ENCODE measurements at regions not wholly inside any gene's neighbourhood (a gene's known extent, or its start where the extent isn't known, plus 50 kb on each side); places are given as distances from the start of the nearest gene placed in this dataset.

DNA sequence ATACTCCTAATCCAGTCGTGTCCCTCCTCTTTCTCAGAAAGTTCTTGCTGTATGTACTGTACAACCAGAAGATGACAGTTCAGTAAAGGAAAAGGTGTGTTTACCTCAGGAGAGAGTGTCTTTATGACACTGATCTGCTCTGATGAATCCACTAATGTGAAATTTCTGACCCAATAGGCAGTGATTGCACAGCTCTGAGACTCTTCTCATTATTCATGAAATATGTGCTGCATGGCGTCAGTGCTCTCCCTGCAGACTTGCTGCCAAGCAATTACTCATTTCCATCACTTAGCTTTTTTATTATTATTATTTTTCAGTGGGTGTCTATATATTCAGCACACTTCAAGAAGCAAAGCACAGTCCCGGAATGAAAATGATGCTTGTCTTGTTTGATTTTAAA, 389.0 kb downstream of the RASEF start:
- no peak for DNase-seq

DNA sequence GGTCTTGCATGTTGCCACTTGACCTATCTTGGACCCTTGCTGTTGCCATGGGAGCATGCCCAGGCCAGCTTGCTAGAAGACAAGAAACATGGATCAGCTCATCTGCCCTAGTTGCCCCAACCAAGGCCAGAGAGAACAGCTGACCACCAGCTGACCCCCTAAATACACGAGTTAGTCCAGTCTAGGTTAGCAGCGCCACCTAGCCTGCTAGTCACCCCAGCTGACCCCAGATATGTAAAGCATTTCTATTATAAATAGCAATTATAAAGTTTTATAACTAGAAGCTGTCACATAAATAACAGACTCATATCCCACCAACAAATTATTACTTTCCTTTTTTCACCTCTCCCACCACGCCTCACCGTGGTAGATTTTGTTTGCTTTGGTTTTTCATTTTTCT, 387.8 kb downstream of the RASEF start:
- no peak for DNase-seq

DNA sequence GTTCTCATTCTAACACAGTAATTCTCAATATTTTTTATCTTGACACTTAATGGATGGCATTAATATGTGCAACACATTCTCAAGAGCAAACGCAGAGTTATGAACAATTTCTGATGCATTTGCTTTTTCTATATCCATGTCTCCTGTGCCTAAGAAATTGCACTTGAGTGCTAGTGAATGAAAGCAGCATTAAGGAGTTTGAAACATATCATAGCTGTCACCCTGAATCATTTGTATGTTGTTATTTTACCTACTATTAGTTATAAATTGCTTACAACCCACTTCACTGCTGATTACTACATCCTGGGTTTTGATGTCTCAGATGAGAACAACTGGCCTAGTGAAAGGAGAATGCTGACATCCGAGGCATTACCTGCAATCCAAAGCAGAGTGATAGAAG, 387.3 kb downstream of the RASEF start:
- DNase-seq: no peak

DNA sequence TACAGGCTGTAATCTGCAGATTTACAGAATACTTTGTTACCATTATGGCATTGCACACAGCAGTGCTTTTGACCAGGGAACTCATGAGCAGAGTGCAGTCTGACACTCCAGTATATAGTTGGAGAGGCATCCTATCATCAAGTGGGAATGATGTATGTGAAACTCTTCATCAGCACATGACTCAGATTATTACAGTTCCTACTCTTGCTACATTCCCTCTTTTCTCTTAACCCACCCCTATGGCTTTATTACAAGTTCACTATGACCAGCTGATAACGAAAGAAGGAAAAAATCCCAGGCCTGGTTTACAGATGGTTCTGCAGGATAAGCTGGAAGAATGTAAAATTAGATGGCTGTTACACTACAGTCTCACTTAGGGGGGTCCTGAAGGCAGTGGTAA, 385.9 kb downstream of the RASEF start:
- no peak for DNase-seq

DNA sequence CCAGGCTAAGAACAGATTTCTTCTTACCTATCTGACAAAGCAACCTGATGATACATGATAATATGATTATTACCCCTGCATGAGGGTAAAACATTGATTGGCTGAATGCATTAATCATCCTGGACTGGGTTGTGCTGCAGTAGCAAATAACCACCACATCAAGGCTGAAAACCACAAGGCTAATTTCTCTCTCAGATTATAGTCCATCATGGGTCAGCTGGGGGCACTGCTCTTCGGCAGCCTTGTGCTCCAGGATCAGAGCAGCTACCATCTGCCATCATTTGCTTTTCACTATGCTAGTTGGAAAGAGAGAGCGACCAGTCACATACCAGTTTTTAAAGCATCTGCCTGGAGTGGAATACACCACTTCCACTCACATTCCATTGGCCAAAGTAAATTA, 383.5 kb downstream of the RASEF start:
- peak; percentile 51 for DNase-seq

DNA sequence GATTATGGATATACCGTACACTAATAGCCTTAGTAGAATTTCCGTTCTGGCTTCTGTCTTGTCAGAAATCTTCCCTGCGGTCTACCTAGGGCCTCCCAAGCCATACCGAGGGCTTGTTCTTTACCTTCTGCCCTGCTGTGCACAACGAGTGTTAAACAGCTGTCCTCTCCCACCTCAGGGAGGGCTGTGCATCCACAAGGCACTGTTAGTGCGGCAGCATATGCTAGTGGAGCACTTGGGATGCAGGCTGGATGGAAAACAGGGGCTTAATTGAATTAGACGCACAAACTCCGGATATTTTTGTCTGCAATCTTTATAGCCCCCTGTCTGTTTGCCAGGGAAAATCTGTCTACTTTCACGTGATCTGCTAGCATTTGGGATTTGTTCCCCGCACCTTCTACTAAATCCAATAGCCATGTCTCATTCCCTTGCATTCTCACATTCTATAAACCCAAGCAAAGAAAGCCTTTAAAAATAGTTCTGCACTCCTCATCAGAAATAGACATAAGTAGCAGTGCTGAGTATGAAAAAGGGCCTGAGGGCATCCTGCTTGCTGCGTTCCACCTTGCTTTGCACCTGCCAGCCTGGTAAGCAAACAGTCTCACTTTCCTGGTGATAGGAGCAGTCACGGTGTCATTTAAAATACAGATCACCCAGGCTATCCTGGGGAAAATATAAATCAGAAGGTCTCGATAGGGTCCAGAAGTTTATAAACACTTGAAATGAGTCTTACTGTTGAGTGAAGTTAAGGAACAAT, 382.6 kb downstream of the RASEF start:
- peak; percentile 71 for DNase-seq

DNA sequence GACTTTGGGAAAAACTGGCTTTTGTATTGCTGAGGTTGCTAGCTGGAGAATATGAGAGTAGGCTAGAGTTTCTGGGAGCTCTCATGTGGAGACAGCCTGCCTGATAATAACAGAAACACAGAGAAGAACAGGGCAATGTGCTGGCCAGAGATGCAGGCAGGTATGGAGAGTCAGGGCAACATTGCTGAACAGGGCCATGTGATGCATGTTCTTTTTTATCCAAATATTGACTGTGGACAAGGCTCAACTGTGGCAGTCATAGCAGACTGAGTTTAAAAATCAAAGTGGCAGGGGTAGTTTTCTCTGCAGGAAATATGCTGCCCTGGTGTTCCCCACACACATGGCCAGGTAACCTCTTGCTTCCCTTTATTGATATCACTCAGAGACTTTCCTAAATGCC, 381.1 kb downstream of the RASEF start:
- peak; percentile 3 for DNase-seq

DNA sequence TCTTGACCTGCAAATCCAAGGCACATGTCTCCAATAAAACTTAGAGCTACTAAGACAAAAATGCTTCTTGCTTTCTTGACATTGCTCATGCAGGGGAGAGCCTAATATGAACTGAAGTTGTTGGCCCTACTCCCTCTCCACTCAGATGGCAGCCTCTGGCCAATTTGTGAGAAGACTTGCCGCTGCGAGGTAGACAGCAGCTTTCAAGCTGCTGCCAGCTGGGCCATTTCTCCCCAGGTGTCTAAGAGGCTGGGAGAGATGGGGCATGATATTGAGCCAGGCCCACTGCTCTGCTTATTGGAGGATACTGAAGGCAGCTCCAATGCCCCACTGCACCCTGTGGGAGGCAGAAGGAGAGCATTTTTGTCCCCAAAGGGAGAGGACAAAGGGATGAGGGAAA, 380.5 kb downstream of the RASEF start:
- peak; percentile 52 for DNase-seq

DNA sequence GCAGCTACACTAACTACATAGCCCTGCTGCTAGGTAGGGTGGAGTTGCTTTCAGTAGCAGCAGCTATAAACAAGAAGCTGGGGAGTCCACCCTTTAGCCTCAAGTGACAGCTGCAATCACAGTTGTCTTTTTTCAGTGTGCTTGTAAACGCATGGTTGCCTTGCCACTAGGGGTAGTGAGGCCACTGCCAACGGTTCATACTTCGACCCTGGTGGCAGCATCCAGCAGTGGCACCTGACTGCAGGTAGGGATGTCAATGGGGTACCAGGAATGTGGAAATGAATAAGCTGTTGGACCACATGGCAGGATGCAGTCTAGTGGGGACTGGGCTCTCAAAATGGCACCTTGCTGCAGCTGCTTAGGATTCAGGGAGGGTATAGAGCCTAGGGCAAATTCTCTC, 367.2 kb downstream of the RASEF start:
- DNase-seq: no peak

DNA sequence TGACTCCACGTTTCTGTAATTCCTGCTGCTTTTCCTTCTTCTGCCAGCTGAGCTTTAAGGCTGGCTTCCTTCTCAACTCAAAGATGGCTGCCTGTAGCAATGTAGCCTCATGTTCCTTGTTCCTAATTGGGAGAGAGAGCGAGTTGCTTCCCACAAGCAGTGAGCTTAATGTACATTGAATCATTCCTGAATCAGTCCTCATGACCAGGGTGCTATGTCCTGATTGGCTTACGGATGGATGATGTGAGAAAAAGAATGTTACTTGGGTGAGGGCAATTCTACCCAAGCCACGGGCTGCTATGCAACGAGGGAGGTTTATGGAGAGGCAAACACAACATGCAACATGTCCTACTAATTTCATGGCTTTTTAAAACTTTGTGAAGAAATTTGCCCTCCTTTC, 356.2 kb downstream of the RASEF start:
- DNase-seq: no peak

DNA sequence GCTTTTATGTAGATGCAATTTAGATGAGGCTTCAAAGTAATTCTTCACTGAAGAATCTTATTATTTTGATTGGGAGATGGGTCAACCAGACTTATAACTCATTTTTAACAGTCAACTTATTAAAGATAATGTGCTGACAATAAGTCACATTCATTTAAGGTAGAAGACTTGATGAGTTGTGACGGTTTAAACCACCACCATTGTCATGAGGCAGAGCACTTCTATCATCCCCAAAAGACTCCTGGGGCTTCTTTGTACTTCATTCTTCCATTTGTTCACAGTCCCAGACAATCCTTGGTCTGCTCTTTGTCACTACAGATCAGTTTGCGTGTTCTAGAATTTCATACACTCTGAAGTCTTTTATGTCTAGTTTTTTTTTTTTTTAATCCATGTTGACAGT, 346.1 kb downstream of the RASEF start:
- DNase-seq: no peak

DNA sequence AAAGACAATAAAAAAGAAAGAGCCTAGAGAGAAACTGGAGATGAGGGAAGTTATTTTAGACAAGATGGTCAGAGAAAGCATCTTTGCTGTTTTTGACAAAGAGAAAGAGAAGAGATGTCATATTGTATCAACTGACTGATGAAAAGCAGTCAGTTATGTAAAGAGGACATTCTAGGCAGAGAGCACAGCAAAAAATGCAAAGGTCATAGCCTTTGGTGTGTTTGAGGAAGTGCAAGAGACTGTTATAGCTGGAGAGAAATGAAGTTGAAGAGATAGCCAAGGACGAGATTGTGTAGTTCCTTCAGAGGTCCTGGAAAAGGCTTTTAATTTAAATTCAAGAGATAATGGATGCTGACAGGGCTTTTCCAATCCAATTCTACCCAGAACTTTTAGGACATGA, 342.4 kb downstream of the RASEF start:
- no peak for DNase-seq

DNA sequence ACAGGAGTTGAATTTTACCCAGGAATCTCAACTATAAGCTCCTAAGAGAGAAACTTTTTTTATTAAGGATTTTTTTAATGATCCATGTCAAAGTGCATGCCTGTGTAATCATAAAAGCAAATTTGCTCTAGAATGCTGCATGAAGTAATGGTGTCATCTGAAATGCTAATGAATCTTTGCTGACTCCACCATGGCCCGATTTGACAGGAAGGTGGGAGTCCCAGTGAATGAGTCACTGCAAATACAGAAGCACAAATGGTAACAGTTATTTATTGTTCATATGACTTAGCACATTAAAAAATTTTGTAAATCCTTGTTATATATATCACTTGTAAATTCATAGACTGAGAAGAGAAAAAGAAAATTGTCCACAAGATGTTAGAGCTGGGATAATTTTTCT, 341.3 kb downstream of the RASEF start:
- DNase-seq: no peak

DNA sequence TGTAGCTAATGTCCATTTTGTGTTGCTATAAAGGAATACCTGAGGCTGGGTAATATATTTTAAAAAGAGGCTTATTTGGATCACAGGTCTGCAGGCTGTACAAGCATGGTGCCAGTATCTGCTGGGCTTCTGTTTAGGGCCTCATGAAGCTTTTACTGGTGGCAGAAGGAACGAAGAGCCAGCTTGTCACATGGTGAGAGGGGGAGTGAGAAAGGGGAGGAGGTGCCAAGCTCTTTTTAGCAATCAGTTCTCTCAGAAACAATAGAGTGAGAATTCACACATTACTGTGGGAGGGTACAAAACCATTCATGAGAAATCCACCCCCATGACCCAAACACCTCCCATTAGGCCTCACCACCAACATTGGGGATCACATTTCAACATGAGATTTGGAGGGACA, 340.9 kb downstream of the RASEF start:
- DNase-seq: no peak

DNA sequence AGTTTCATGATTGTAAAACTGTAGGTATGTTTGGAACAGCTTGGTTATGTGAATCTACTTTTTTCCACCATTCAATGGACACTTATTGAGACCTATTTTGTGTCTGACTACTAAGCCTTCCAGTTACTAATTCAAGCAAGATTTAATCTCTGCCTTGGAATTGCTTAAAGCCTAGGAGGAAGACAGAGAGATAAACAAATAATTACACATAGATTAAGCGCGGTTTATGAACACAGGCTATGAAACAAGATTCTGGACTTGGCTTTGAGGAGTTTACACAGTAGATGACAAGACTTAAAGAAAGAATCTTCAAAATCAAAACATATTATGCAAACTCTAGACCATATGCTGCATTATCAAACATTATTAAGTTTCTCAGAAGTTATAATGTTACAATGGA, 340.4 kb downstream of the RASEF start:
- DNase-seq: no peak

DNA sequence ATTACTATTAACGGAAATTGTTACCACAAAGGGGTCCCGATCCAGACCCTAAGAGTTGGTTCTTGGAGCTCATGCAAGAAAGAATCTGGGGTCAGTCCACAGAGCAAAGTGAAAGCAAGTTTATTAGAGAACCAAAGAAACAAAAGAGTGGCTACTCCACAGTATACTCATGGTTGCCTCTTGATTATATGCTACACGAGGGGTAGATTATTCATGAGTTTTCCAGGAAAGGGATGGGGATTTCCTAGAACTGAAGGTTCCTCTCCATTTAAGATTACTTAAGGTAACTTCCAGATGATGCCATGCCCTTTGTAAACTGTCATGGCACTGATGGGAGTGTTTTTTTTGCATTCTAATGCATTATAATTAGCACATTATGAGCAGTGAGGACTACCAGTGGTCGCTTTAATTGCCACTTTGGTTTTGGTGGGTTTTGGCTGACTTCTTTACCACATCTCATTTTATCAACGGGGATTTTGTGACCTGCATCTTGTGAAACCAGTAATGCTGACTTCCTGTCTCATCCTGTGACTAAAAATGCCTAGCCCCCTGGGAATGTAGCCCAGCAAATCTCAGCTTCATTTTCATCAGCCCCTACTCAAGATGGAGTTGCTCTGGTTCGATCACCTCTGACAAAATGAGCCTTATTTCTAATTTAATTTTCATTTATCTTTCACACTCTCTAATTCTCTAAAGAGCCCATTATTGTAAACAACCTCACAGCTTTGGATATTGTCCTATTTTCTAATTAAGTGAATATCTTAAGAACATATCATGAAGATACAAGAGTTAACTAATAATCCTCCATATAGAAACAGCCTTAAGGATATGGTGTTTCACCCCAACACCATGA, 336.3 kb downstream of the RASEF start:
- no peak for DNase-seq

DNA sequence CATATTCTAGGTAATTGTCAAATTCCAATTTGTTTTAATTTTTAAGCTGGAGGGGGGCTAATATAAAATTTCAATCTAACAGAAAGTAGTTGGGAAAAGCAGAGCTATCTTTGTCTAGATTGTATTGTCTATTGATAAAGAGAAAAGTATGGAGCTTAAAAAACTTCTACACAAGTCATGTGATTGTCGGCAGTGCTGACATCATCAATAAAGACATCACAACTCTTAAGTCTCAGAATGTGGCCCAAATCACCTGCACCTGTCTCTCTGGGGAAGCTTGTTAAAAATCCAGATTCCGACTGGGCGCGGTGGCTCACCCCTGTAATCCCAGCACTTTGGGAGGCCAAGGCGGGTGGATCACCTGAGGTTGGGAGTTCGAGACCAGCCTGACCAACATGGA, 333.8 kb downstream of the RASEF start:
- DNase-seq: no peak

DNA sequence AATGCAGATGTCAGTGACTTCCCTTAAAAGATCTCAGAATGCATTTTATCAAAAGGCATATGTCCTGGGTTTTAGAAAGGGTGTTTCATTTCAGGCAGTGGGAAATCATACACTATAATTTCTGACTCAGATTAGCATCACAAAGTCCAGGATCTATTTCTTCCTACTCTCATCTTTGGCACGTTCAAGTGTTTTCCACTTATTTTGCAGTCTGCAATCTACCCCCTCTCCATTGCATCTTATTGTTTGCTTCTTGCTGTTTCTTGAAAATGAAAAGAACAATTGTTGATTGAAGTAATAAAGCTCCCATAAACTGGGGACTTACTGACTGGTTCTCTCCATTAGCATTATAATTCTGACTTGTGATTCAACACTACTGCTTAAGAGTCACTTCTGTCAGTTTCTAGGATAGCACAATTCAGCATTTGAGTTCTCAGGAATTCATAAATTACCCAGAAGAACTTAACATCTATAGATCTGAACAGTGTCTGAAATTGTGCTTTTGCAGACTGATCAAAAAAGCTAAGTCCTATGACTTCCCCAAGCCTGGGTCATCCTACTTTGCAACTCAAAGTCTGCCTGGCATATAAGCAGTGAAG, 332.9 kb downstream of the RASEF start:
- DNase-seq: no peak

DNA sequence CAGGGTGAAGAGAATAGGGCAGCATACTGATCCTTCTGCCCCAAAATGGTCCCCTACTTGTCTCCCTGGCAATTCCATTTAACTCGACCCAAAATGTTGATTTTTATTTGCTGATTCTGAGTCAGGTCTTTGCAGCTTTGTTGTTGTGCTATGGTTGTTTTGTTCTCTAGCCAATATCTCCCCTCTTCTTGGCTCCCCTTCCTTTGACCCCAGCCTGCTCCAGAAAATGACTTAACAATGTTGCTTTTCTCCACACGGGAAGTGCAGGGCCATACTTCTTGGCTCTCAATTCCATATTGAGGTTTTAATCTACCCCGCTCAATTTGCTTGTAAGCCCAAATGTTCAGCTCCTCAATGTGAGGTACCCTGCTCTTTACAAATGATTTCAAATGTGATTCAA, 330.0 kb downstream of the RASEF start:
- no peak for DNase-seq

DNA sequence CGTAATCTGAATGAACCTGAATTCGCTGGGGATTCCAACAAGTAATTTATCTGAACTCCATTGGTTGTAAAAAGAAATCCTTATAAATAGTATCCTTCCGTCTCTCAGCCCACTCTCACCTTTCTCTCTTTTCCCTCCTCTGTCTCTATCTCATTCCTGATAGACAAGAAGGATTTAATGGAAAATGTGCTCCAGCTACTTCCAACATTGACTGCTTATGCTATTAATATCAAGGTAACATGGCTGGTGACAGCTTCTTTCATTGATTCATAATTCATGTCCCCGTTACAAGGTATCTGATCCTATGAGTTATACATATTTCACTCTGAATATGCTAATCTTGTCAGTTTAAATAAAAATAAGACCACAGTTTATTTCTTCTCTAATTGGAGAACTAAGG, 326.8 kb downstream of the RASEF start:
- DNase-seq: no peak

DNA sequence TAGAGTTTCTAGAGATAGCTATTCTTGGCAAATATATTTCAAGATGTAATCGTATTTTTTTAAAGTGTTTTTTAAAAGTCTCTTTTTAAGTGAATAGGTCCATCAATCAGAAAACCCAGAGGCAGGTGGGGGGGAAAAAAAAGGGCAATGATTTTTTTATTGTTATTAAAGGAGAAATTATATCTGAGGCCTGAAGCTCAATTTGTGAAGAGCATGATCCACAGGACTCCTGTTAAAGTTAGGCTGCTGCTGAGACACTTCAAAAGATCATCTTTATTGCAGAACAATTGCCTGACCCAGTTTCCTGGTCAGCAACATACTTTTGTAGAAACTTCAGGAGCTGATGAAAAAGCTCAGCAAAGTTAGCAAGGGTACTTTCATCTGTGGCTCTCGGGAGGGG, 326.2 kb downstream of the RASEF start:
- no peak for DNase-seq

DNA sequence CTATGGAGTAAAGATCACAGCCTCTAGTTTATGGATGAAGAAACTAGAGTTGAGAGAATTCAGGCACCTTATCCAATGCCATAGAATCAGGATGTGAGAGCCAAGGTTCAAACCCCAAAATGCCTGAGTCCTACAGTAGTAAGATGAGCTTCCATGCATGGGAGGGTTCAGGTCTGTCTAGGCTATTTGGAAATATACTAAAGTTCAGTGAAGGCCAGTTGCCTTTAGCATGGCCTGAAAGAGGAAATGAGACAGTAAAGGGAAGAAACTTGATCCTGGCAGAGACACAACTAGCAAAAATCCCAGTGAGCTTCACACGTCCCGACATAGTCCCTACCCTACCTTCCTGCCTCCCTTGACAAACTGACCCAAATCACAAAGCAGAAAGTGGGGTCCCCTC, 317.0 kb downstream of the RASEF start:
- DNase-seq: no peak

DNA sequence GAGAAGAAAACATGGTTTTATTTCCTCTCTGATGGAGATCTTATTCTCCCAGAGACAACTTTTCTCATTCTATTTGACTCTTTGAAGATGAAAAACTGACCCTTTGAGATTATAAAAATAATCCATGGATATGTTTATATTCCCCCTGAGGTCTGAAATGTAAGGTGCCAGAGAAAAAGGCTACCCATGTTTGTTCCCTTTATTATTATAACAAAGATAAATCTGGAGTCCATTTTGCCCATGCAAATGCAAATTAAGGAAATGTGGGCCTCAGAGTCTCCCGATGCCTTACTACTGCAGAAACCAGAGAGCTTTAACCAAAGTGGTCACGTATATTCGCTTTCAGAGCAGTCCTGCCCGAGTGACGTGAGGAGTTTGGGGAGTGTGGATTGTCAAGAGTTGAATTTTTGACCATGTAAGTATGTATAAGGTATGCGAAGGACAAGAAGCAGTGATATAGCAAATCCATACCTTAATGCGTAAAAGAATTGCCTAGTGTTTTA, 312.5 kb downstream of the RASEF start:
- DNase-seq: no peak

DNA sequence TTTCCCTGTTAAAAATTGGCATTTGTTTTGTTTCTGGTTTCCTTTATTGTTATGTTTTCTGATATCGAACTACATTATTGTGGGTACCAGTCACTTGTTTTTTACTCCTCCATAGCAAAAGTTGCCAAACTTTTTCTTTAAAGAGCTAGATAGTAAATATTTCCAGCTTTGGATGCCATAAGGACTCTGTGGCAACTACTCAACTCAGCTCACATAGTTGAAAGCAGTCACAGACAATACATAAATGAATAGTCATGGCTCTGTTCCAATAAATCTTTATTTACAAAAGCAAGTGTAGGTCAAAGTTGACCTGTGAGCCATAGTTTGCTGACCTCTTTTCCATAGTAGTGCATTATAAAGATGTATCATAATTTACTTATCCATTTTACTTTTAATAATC, 305.0 kb downstream of the RASEF start:
- DNase-seq: no peak

Measured in NCI-H146 (cell line).